GM12875 (cell line): ENCODE measurements at regions not wholly inside any gene's neighbourhood (a gene's known extent, or its start where the extent isn't known, plus 50 kb on each side); places are given as distances from the start of the nearest gene placed in this dataset.

ENCODE experiments used
- H3K4me3 ChIP-seq: one replicate; pipeline ENCODE4 v1.5.1; 2011; ENCODE audit warnings: low read depth, low read length, control low read depth
- TF ChIP-seq, protein P1 (sequence below): IDR thresholded peaks from 2 replicates; pipeline ENCODE4 v1.5.1; 2011; ENCODE audit warnings: low read depth, mild to moderate bottlenecking, control low read depth, inconsistent platforms, low read length, moderate library complexity, borderline replicate concordance; ENCODE audit not compliant: insufficient read depth

GRCh38 chr2:122542646-122543045 lies 787.2 kb downstream of the TSN start:
- TF ChIP-seq, protein P1, sequence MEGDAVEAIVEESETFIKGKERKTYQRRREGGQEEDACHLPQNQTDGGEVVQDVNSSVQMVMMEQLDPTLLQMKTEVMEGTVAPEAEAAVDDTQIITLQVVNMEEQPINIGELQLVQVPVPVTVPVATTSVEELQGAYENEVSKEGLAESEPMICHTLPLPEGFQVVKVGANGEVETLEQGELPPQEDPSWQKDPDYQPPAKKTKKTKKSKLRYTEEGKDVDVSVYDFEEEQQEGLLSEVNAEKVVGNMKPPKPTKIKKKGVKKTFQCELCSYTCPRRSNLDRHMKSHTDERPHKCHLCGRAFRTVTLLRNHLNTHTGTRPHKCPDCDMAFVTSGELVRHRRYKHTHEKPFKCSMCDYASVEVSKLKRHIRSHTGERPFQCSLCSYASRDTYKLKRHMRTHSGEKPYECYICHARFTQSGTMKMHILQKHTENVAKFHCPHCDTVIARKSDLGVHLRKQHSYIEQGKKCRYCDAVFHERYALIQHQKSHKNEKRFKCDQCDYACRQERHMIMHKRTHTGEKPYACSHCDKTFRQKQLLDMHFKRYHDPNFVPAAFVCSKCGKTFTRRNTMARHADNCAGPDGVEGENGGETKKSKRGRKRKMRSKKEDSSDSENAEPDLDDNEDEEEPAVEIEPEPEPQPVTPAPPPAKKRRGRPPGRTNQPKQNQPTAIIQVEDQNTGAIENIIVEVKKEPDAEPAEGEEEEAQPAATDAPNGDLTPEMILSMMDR, result no peak

DNA sequence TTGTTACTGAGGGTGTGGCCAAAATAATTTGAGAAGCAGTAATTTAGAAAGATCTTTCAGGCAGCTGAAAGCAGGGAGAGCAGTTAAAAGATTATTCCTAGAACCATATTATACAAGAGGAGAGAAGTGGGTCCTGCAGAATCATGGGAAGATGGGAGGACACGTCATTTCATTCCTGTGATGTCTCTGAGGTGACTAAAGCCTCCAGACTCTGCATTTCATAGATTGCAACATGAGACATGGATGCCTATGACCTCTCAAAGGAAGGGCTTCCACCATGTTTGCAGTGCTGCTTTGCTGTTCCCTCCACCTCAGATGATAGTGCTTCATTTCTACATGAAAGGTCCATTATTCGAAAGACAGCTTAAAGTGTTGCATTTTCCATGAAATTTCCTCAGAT lies 788.4 kb downstream of the TSN start:
- H3K4me3 ChIP-seq, result no peak overlapping the region

More at GRCh38 chr2:122542646-122543045, 787.2 kb downstream of the TSN start:
- no peak overlapping the region for H3K4me3 ChIP-seq

GRCh38 chr2:122545821-122546220 lies 790.4 kb downstream of the TSN start:
- H3K4me3 ChIP-seq, result no peak overlapping the region
- TF ChIP-seq, protein P1, result no peak

More for the DNA sequence above, 788.4 kb downstream of the TSN start:
- TF ChIP-seq, protein P1, result no peak

GRCh38 chr2:122562775-122563174 lies 807.3 kb downstream of the TSN start:
- TF ChIP-seq, protein P1, result no peak
- H3K4me3 ChIP-seq, result no peak overlapping the region

DNA sequence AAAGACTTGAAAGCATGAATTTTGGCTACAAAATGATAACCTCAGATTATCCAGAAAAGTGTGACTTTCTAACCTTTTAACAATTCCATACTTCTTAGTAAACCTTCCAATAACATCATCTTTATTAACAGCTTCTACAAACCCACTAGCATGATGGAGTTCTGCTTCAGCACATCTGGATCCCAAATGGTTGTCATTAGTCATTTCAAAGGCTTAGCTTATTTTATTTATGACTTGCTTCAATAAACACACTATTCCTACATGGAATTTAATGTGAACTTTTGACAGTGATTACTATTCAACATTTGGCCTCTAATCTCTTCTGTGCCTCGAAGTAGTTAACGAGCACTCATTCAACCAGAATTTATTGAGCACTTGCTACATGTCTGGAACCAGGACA lies 808.3 kb downstream of the TSN start:
- no peak overlapping the region for H3K4me3 ChIP-seq
- TF ChIP-seq, protein P1, result no peak

DNA sequence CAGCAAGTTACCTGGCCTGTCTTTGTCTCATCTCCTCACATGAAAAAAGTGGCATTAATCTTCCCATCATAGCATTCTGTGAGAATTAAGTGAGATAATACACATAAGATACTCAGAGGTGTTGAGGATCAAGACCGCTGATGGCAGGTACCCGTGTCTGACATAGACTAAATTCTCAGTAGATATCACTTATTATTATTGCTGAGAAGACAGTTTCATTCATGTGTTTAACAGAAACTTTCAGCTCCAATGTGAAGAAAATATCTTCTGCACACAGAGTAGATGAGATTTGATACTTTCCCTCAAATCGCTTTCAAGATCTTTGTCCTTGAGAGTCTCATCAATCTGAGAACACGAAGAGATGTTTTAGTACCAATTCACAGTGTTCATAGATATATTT lies 809.4 kb downstream of the TSN start:
- TF ChIP-seq, protein P1, result no peak
- H3K4me3 ChIP-seq, result no peak overlapping the region

- TF ChIP-seq, protein P1, result no peak
- no peak overlapping the region for H3K4me3 ChIP-seq
Measured at GRCh38 chr2:122565364-122565763, 809.9 kb downstream of the TSN start.
